DND-41 (cell line): ENCODE measurements at regions not wholly inside any gene's neighbourhood (a gene's known extent, or its start where the extent isn't known, plus 50 kb on each side); places are given as distances from the start of the nearest gene placed in this dataset.

Experiments
- ATAC-seq: fragments of 200-7000 bp; cut with Tn5 transposase; 3 replicates; pipeline ENCODE4 v1.9.1; 2021; ENCODE audit warnings: low read depth; ENCODE audit not compliant: insufficient read depth
- DNase-seq: peaks from one replicate; pipeline ENCODE4 v3.0.0-alpha.2; 2020
- H2AFZ ChIP-seq: 2 replicates; pipeline ENCODE4 v1.6.0; 2012; ENCODE audit warnings: low read depth, low read length
- H3K27ac ChIP-seq: 2 replicates; pipeline ENCODE4 v1.5.1; 2012; ENCODE audit warnings: low read length, inconsistent platforms
- H3K27me3 ChIP-seq: fragments of 200-600 bp; sonication (generic); 2 replicates; pipeline ENCODE4 v1.6.0; 2012; ENCODE audit warnings: low read length, mild to moderate bottlenecking, inconsistent platforms; ENCODE audit not compliant: insufficient read depth, poor library complexity
- H3K36me3 ChIP-seq: 2 replicates; pipeline ENCODE4 v1.5.1; 2012; ENCODE audit warnings: low read length, inconsistent platforms; ENCODE audit not compliant: insufficient read depth
- H3K4me1 ChIP-seq: 2 replicates; pipeline ENCODE4 v1.5.1; 2012; ENCODE audit warnings: mild to moderate bottlenecking, low read length; ENCODE audit not compliant: insufficient read depth
- H3K4me2 ChIP-seq: 2 replicates; pipeline ENCODE4 v1.6.0; 2012; ENCODE audit warnings: mild to moderate bottlenecking, moderate library complexity, low read length, inconsistent platforms; ENCODE audit not compliant: insufficient read depth
- H3K4me3 ChIP-seq, 2 experiments: fragments of 200-600 bp in 1 of 2; shearing (Covaris generic) in 1 of 2; 2 replicates each; pipeline ENCODE4 v1.5.1; 2012 to 2016; ENCODE audit warnings: inconsistent platforms in 2 of 2, low read length in 2 of 2, mild to moderate bottlenecking in 2 of 2, low read depth in 1 of 2, moderate library complexity in 1 of 2
- H3K79me2 ChIP-seq: 2 replicates; pipeline ENCODE4 v1.6.0; 2012; ENCODE audit warnings: low read length, inconsistent platforms; ENCODE audit not compliant: insufficient read depth
- H3K9ac ChIP-seq: 2 replicates; pipeline ENCODE4 v1.6.0; 2012; ENCODE audit warnings: low read depth, mild to moderate bottlenecking, inconsistent platforms, low read length, moderate library complexity
- H3K9me3 ChIP-seq: 2 replicates; pipeline ENCODE4 v1.5.1; 2012; ENCODE audit warnings: low read length, moderate library complexity, mild to moderate bottlenecking, inconsistent platforms; ENCODE audit not compliant: insufficient read depth, severe bottlenecking
- H4K20me1 ChIP-seq: 2 replicates; pipeline ENCODE4 v1.6.0; 2012; ENCODE audit warnings: low read length; ENCODE audit not compliant: insufficient read depth
- CTCF ChIP-seq: IDR thresholded peaks from 2 replicates; pipeline ENCODE4 v1.5.1; 2012; ENCODE audit warnings: borderline replicate concordance, low read length, moderate library complexity, mild to moderate bottlenecking; ENCODE audit not compliant: poor library complexity, severe bottlenecking; ENCODE audit errors: extremely low read depth
- EZH2 ChIP-seq: IDR thresholded peaks from 3 replicates; pipeline ENCODE4 v1.6.1; 2012; ENCODE audit warnings: borderline replicate concordance, low read depth, mild to moderate bottlenecking, moderate library complexity, low read length, inconsistent platforms; ENCODE audit not compliant: severe bottlenecking

GRCh38 chr12:13288501-13288900, 92.0 kb downstream of the EMP1 start:
- H3K9ac ChIP-seq, result no peak overlapping the region
- ATAC-seq (no peak), DNase-seq (no peak)
- TF ChIP-seq EZH2 (no peak), CTCF (no peak)
- no peak overlapping the region for H3K27ac ChIP-seq
- no peak overlapping the region for H3K4me3 ChIP-seq
- no peaks in the 10 kb centered on the region for H3K79me2 ChIP-seq
- no peaks in the 10 kb centered on the region for H3K36me3 ChIP-seq
- no peak overlapping the region for H3K4me2 ChIP-seq
- no peak overlapping the region for H2AFZ ChIP-seq
- H3K27me3 ChIP-seq, result no peaks in the 10 kb centered on the region
- H4K20me1 ChIP-seq, result no peaks in the 10 kb centered on the region
- no peaks in the 10 kb centered on the region for H3K9me3 ChIP-seq
- no peaks in the 10 kb centered on the region for H3K4me1 ChIP-seq

DNA sequence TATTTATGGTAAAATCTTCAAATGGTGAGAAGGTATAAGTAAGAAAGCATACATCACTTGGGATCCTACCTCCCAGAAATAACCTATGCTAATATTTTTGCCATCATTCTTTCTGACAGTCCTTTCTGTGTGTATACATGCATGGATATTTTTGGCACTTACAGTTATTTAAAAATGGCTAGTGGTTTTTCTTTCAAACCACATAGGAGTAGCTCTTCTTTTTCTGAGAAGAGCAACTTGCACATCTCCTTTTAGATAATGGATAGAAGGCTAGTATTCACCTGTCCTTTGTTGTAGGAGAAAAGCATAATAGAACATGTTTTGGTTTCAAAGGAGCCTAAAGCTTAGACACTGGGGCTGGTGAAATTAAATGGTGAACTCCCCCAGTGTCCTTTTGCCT, 87.3 kb downstream of the EMP1 start:
- Histone ChIP-seq H2AFZ (no peak overlapping the region), H3K9me3 (no peaks in the 10 kb centered on the region), H3K27me3 (no peaks in the 10 kb centered on the region), H3K4me1 (no peaks in the 10 kb centered on the region), H3K9ac (no peak overlapping the region), H3K4me2 (no peak overlapping the region), H3K79me2 (no peaks in the 10 kb centered on the region), H4K20me1 (no peaks in the 10 kb centered on the region), H3K27ac (no peak overlapping the region), H3K36me3 (no peaks in the 10 kb centered on the region), H3K4me3 (no peak overlapping the region)
- TF ChIP-seq EZH2, result no peak
- no peak for TF ChIP-seq CTCF
- DNase-seq, result no peak
- no peak for ATAC-seq

DNA sequence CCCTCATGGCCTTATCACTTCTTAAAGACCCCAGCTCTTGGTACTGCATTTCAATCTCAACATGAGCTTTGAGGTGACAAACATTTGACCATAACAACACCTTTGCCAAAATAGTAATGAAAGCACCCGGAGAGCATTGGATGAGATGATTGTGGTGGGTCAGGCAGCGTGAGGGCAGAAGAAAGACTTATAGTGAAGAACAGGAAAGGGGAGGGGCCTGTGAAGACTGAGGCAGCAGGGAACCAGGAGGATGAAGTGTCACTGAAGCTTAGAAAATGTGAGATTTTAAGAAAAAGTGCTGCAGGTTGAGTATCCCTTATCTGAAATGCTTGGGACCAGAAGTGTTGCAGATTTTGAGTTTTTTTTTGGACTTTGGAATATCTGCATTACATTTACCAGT, 86.3 kb downstream of the EMP1 start:
- Histone ChIP-seq H3K36me3 (no peaks in the 10 kb centered on the region), H3K9ac (no peak overlapping the region), H4K20me1 (no peaks in the 10 kb centered on the region), H3K27ac (no peak overlapping the region), H2AFZ (no peak overlapping the region), H3K4me2 (no peak overlapping the region), H3K4me1 (no peaks in the 10 kb centered on the region), H3K79me2 (no peaks in the 10 kb centered on the region), H3K9me3 (no peaks in the 10 kb centered on the region), H3K4me3 (no peak overlapping the region), H3K27me3 (no peaks in the 10 kb centered on the region)
- no peak for DNase-seq
- no peak for ATAC-seq
- TF ChIP-seq EZH2 (no peak), CTCF (no peak)

- Histone ChIP-seq H4K20me1 (no peaks in the 10 kb centered on the region), H3K27me3 (peaks cover 12% of the 10 kb centered on the region), H3K79me2 (no peaks in the 10 kb centered on the region), H3K9me3 (no peaks in the 10 kb centered on the region), H3K27ac (no peak overlapping the region), H3K4me2 (no peak overlapping the region), H3K9ac (no peak overlapping the region), H3K4me1 (no peaks in the 10 kb centered on the region), H2AFZ (no peak overlapping the region), H3K4me3 (no peak overlapping the region), H3K36me3 (no peaks in the 10 kb centered on the region)
- TF ChIP-seq EZH2 (no peak), CTCF (peak; percentile 78)
- DNase-seq (peak; percentile 39), ATAC-seq (peak; percentile 84)
Measured at GRCh38 chr12:13278249-13278787, 81.8 kb downstream of the EMP1 start.
